ENCODE measurements at regions not wholly inside any gene's neighbourhood (a gene's known extent, or its start where the extent isn't known, plus 50 kb on each side); places are given as distances from the start of the nearest gene placed in this dataset.
"Not testable (repeated sequence)": the region's sequence is repeated elsewhere in the genome, so short reads cannot be mapped to it uniquely, and the experiment has no call there.

GRCh38 chr1:242723044-242723716 lies 198.7 kb upstream of the PLD5 start:
- no peak for DNase-seq

DNA sequence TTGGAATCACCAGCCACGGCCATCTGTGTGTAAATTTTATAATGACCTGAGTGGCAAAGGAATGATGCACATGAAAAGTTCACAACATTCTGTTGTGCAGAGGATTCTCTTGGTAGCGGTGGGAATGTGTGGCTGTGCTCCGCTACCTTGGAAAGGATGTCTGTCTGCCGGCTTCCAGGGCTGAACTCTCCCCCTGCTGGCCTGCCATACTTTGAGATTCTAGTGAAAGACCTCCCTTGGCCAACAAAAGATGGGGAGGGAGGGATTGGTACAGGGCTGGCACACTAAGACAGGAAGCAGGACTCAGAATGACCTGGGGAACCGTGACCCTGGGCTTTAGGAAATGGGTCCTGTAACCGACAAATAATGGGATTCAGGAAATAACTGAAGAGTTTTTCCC lies 194.5 kb upstream of the PLD5 start:
- DNase-seq: no peak

- DNase-seq: no peak
Observed at GRCh38 chr1:242712248-242712647, 187.8 kb upstream of the PLD5 start.

- no peak for DNase-seq
Observed at GRCh38 chr1:242710847-242711246, 186.3 kb upstream of the PLD5 start.

GRCh38 chr1:242710286-242710685 lies 185.8 kb upstream of the PLD5 start:
- no peak for DNase-seq

GRCh38 chr1:242703467-242703866 lies 179.0 kb upstream of the PLD5 start:
- no peak for DNase-seq

DNA sequence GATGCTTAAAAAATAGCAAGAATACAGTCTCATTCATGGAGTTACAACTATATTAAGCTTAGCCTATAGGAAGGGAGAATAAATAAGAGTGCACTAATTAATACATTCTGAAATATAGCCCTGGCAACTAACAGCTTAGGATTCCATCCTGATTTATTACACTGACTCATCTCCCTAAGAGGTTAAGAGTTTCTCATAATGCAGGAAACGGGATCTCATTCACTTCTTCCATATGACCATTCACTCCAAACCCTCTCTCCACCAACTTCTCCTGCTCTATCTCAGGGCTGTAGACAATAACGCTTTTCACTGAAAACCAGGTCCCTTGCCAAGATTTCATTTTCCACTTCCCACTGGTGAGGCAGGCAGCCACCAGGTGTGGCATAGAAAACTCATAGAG lies 168.5 kb upstream of the PLD5 start:
- DNase-seq: no peak

- no peak for DNase-seq
Observed at GRCh38 chr1:242691610-242691945, 167.1 kb upstream of the PLD5 start.

- no peak for DNase-seq
Observed at GRCh38 chr1:242690849-242691609, 166.5 kb upstream of the PLD5 start.

DNA sequence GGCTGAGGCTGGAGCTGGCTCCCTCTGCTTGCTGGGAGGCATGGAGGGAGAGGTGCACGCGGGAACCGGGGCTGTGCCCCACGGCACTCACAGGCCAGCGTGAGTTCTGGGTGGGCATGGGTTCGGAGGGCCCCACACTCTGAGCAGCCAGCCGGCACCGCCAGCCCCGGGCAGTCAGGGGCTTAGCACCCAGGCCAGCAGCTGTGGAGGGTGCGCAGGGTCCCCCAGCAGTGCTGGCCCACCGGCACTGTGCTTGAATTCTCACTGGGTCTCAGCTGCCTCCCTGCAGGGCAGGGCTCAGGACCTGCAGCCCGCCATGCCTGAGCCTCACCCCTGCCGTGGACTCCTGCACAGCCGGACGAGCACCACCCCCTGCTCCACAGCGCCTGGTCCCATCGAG lies 164.9 kb upstream of the PLD5 start:
- no peak for DNase-seq

- no peak for DNase-seq
Observed at GRCh38 chr1:242674951-242675645, 150.6 kb upstream of the PLD5 start.

DNA sequence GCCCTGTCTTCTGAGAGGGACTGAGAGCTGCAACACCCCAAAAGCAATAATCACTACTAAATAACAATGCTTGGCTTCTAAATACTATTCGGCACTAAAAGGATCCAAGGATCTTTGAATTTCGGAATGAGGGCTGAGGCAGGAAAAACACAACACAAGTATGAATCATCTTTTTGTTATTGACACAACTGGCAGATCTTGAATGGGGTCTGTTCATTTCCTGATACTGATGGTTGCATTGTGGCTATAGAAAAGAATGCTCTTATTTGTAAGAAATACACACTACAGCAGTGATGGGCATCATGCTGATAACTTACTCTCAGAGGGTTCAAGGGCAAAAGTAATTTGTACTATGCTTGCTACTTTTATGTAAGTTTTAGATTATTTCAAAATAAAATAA lies 149.2 kb upstream of the PLD5 start:
- DNase-seq: no peak

GRCh38 chr1:242673165-242673564 lies 148.7 kb upstream of the PLD5 start:
- not testable (repeated sequence) for DNase-seq

- no peak for DNase-seq
Observed at GRCh38 chr1:242670019-242670418, 145.5 kb upstream of the PLD5 start.

GRCh38 chr1:242662886-242663285 lies 138.4 kb upstream of the PLD5 start:
- DNase-seq: no peak

- DNase-seq: not testable (repeated sequence)
Observed at GRCh38 chr1:242653772-242654171, 129.3 kb upstream of the PLD5 start.

DNA sequence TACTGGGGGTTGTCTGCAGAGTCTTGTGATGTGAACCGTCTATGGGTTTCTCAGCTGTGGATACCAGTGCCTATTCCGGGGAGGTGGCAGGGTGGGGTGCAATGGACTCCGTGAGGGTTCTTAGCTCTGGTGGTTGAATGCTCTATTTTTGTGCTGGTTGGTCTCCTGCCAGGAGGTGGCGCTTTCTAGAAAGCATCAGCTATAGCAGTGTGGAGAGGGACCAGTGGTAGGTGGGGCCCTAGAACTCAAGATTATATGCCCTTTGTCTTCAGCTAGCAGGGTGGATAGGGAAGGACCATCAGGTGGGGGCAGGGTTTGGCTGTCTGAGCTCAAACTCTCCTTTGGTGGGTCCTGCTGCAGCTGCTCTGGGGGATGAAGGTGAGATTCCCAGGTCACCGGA lies 127.3 kb upstream of the PLD5 start:
- no peak for DNase-seq

GRCh38 chr1:242641461-242641860 lies 117.0 kb upstream of the PLD5 start:
- no peak for DNase-seq

DNA sequence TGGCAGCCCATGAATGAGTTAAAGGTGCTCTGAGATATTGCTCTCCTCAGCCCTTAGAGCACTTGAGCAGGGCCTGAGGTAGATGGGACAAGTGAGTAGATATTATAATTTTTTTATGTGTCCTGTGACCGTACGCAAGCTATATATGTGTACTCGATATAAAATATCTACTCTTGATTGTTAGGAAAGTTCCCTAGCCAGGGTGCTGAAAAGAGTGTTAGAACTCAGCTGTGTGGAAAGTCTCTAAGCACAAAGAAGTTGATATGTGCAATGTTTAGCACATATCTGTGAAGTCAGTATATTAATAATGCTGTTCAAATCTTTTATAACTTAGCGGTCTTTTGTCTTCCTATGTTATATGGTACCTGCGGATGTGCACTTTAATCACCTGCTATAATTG lies 114.6 kb upstream of the PLD5 start:
- no peak for DNase-seq

DNA sequence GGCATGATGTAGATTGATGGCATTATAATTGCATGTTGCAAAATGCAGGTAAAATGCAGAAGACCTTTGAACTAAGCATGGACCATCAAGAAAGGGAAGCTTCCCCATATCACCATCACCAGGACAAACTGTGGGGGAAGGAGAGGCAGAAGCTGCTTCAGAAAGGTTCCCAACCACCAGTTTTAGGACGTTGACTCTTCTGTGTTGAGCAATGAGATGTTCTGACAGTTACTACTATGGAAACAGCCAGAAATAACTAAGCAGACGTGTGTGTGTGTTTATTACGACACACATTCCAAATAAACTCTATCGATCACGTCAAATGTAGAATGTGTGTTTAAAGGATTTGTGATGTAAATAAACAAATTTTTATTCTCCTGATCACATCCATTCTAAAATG lies 110.2 kb upstream of the PLD5 start:
- DNase-seq: no peak

DNA sequence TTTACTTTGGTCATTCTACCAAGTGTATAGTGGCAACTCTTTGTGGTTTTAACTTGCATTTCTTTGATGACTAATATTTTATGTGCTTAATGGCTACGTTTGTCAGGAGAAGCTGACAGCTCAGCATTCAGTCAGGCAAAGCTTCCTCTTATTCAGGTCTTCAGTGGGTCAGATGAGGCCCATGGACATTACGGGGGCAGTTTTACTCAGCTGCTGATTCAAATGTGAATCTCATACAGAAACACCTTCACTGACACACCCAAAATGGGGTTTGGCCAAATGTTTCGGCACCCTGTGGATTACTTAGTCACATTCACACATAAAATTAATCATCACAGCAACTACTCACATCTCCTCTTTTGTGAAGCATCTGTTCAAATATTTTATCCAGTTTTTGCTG lies 104.9 kb upstream of the PLD5 start:
- DNase-seq: no peak

GRCh38 chr1:242623756-242624155 lies 99.3 kb upstream of the PLD5 start:
- DNase-seq: no peak

DNA sequence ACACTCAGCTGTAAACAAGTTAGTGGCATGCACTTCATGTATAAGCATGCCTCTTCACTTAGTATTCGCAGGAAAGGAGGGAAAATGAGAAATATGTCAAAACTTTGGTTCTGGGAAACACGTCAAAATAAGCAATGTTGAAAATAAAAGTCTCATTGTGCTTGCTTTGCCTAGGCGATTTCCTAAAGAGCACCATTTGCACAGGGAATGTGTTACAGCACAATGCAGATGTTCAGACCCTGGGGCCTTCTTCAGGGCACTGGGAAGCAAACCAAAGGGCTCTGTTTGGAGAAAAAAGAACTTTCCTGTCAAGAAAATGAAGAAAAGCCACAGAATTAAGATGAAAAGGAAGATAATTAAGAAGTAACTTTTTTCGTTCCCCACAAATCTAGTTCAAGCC lies 98.6 kb upstream of the PLD5 start:
- no peak for DNase-seq

GRCh38 chr1:242613266-242613815 lies 88.8 kb upstream of the PLD5 start:
- no peak for DNase-seq
